HL-60 (cell line): ENCODE measurements at regions not wholly inside any gene's neighbourhood (a gene's known extent, or its start where the extent isn't known, plus 50 kb on each side); places are given as distances from the start of the nearest gene placed in this dataset.

Source experiments
- POLR2AphosphoS5 ChIP-seq: IDR thresholded peaks from 2 replicates; pipeline ENCODE4 v1.6.1; 2012; ENCODE audit warnings: low read depth
- SPI1 ChIP-seq: IDR thresholded peaks from 2 replicates; pipeline ENCODE4 v1.6.1; 2012; ENCODE audit warnings: low read depth, mild to moderate bottlenecking, borderline replicate concordance
- TF ChIP-seq, protein P1 (sequence below): IDR thresholded peaks from one replicate; pipeline ENCODE4 v1.5.1; 2011; ENCODE audit warnings: low read length, control low read depth, inconsistent platforms; ENCODE audit not compliant: insufficient read depth
- TF ChIP-seq, protein P2 (sequence below): IDR thresholded peaks from 2 replicates; pipeline ENCODE4 v1.6.1; 2012; ENCODE audit warnings: low read depth; ENCODE audit not compliant: insufficient replicate concordance

DNA sequence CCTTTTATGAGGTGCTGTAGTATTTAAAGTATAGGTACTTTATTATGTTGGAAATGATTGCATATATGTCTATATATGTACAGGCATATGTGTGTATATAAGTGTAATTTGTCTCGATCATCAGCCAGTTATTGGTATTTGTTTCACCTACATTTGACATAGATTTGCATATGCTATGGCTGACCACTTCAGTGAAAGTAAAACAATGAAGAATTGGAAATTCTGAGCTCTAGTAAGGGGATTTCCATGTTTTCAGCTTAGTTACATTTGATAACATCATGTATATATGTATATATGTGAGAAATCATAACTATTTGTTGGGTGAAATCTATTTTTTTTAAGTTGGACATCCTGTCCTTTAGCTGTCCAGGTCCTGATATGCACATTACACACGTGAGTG, 1303.9 kb downstream of the EFNB2 start:
- TF ChIP-seq, protein P1, sequence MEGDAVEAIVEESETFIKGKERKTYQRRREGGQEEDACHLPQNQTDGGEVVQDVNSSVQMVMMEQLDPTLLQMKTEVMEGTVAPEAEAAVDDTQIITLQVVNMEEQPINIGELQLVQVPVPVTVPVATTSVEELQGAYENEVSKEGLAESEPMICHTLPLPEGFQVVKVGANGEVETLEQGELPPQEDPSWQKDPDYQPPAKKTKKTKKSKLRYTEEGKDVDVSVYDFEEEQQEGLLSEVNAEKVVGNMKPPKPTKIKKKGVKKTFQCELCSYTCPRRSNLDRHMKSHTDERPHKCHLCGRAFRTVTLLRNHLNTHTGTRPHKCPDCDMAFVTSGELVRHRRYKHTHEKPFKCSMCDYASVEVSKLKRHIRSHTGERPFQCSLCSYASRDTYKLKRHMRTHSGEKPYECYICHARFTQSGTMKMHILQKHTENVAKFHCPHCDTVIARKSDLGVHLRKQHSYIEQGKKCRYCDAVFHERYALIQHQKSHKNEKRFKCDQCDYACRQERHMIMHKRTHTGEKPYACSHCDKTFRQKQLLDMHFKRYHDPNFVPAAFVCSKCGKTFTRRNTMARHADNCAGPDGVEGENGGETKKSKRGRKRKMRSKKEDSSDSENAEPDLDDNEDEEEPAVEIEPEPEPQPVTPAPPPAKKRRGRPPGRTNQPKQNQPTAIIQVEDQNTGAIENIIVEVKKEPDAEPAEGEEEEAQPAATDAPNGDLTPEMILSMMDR = no peak
- TF ChIP-seq POLR2AphosphoS5 (no peak), SPI1 (no peak)
- TF ChIP-seq, protein P2, sequence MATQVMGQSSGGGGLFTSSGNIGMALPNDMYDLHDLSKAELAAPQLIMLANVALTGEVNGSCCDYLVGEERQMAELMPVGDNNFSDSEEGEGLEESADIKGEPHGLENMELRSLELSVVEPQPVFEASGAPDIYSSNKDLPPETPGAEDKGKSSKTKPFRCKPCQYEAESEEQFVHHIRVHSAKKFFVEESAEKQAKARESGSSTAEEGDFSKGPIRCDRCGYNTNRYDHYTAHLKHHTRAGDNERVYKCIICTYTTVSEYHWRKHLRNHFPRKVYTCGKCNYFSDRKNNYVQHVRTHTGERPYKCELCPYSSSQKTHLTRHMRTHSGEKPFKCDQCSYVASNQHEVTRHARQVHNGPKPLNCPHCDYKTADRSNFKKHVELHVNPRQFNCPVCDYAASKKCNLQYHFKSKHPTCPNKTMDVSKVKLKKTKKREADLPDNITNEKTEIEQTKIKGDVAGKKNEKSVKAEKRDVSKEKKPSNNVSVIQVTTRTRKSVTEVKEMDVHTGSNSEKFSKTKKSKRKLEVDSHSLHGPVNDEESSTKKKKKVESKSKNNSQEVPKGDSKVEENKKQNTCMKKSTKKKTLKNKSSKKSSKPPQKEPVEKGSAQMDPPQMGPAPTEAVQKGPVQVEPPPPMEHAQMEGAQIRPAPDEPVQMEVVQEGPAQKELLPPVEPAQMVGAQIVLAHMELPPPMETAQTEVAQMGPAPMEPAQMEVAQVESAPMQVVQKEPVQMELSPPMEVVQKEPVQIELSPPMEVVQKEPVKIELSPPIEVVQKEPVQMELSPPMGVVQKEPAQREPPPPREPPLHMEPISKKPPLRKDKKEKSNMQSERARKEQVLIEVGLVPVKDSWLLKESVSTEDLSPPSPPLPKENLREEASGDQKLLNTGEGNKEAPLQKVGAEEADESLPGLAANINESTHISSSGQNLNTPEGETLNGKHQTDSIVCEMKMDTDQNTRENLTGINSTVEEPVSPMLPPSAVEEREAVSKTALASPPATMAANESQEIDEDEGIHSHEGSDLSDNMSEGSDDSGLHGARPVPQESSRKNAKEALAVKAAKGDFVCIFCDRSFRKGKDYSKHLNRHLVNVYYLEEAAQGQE = no peak
